HFFc6 (cell line): ENCODE measurements at regions not wholly inside any gene's neighbourhood (a gene's known extent, or its start where the extent isn't known, plus 50 kb on each side); places are given as distances from the start of the nearest gene placed in this dataset.

Experiments used
- DNase-seq: peaks from one replicate; pipeline ENCODE4 v3.0.0-alpha.2; 2018
- H3K27ac Mint-ChIP-seq: 2 replicates; pipeline ENCODE4 v1.8.0; 2020; ENCODE audit warnings: mild to moderate bottlenecking, mixed read lengths
- H3K27me3 Mint-ChIP-seq: 2 replicates; pipeline ENCODE4 v1.8.0; 2021; ENCODE audit warnings: mild to moderate bottlenecking, moderate library complexity, mixed read lengths; ENCODE audit not compliant: insufficient read depth
- H3K36me3 Mint-ChIP-seq: 2 replicates; pipeline ENCODE4 v1.8.0; 2021; ENCODE audit warnings: low read depth, mixed read lengths
- H3K4me1 Mint-ChIP-seq: 2 replicates; pipeline ENCODE4 v1.8.0; 2020; ENCODE audit warnings: low read depth, mixed read lengths
- H3K4me3 Mint-ChIP-seq: 2 replicates; pipeline ENCODE4 v1.8.0; 2020; ENCODE audit warnings: mild to moderate bottlenecking, moderate library complexity, mixed read lengths
- H3K9me3 Mint-ChIP-seq: 2 replicates; pipeline ENCODE4 v1.8.0; 2020; ENCODE audit warnings: mild to moderate bottlenecking, mixed read lengths
- CTCF ChIP-seq: fragments of 200-600 bp; sonication (generic); IDR thresholded peaks from 2 replicates; pipeline ENCODE4 v1.5.0; 2021; ENCODE audit warnings: antibody characterized with exemption, mild to moderate bottlenecking

GRCh38 chr13:70310396-70311119 lies 202.3 kb upstream of the KLHL1 start:
- Mint-ChIP-seq H3K4me3 (no peak overlapping the region), H3K27me3 (no peaks in the 10 kb centered on the region), H3K27ac (no peak overlapping the region), H3K4me1 (no peaks in the 10 kb centered on the region), H3K9me3 (peaks cover 24% of the 10 kb centered on the region), H3K36me3 (no peaks in the 10 kb centered on the region)
- no peak for TF ChIP-seq CTCF
- no peak for DNase-seq

- no peak for DNase-seq
- Mint-ChIP-seq H3K4me3 (no peak overlapping the region), H3K4me1 (no peaks in the 10 kb centered on the region), H3K27ac (no peak overlapping the region), H3K9me3 (peaks cover 53% of the 10 kb centered on the region), H3K36me3 (no peaks in the 10 kb centered on the region; the same call in 1 of the 2 replicates), H3K27me3 (no peaks in the 10 kb centered on the region)
- no peak for TF ChIP-seq CTCF
Observed at GRCh38 chr13:70297189-70297616, 189.0 kb upstream of the KLHL1 start.

- Mint-ChIP-seq H3K27ac (no peak overlapping the region), H3K4me3 (no peak overlapping the region), H3K4me1 (no peaks in the 10 kb centered on the region), H3K36me3 (no peaks in the 10 kb centered on the region), H3K27me3 (no peaks in the 10 kb centered on the region; the same call in 1 of the 2 replicates), H3K9me3 (peaks cover 36% of the 10 kb centered on the region)
- no peak for DNase-seq
- no peak for TF ChIP-seq CTCF
Observed at GRCh38 chr13:70284371-70284770, 176.1 kb upstream of the KLHL1 start.

- H3K4me1 Mint-ChIP-seq = no peaks in the 10 kb centered on the region
- no peaks in the 10 kb centered on the region for H3K27me3 Mint-ChIP-seq
- no peak overlapping the region for H3K4me3 Mint-ChIP-seq
- H3K36me3 Mint-ChIP-seq = no peaks in the 10 kb centered on the region
- no peak for TF ChIP-seq CTCF
- no peak for DNase-seq
- no peak overlapping the region for H3K27ac Mint-ChIP-seq
- peaks cover 15% of the 10 kb centered on the region for H3K9me3 Mint-ChIP-seq
Observed at GRCh38 chr13:70275841-70276240, 167.6 kb upstream of the KLHL1 start.

GRCh38 chr13:70255406-70255991 lies 147.2 kb upstream of the KLHL1 start:
- Mint-ChIP-seq H3K27ac (no peak overlapping the region), H3K27me3 (no peaks in the 10 kb centered on the region), H3K4me1 (no peaks in the 10 kb centered on the region), H3K9me3 (peaks cover 46% of the 10 kb centered on the region), H3K4me3 (no peak overlapping the region), H3K36me3 (no peaks in the 10 kb centered on the region)
- DNase-seq = no peak
- TF ChIP-seq CTCF = no peak
